Endometrium (tissue), 2 donors: ENCODE measurements at regions not wholly inside any gene's neighbourhood (a gene's known extent, or its start where the extent isn't known, plus 50 kb on each side); places are given as distances from the start of the nearest gene placed in this dataset.
A peak's percentile ranks its signal among the peaks of the same experiment; 100 is the strongest.

ENCODE experiments used
- FAIRE-seq: peaks from 2 replicates; lab custom pipeline; 2012; peaks lifted over from hg19 to GRCh38; lab: Jason Lieb, UNC
- donor health status: control.
- donor health status: control.

DNA sequence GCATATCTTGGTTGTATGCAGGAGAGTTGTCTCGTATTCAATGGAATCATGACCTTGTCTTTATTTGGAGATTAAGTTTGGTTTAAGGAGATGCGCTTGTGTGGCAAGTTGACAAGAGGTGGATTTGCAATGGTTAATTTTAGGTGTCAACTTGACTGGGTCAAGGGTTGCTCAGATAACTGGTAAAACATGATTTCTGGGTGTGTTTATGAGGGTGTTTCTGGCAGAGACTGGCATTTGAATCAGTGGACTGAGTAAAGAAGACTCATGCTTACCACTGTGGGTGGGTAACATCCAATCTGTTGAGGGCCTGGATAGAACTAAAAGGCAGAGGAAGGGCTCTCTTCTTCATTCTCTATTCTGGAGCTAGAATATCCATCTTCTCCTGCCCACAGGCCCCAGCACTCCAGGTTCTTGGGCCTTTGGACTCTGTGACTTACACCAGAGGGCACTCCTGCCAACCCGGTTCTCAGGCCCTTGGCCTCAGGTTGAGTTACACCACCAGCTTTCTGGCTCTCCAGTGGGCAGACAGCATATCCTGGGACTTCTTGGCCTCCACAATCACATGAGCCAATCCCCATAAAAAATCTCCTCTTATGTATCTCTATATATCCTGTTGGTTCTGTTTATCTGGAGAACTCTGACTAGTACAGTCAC is 141.5 kb upstream of the ARID2 start:
- FAIRE-seq: no peak

DNA sequence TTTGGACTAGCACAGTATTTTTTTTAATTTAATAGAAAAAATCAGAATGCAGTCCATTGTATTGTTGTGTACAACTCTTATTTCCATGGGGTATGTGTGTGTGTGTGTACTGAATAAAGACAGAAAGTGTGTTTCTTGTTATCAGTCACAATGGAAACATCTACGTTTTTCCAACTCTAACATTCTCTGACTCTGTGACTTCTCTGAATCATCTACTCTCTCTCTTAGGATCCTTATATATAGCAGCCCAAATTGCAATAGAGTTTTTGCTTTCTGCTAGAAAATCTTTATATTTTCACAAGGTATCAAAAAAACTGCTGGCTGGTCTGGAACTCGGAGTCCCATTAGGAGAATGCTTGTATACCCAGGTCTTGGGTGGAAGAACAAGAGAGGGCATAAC is 138.9 kb upstream of the ARID2 start:
- no peak for FAIRE-seq

GRCh38 chr12:45591635-45592034 is 137.9 kb upstream of the ARID2 start:
- FAIRE-seq: no peak

DNA sequence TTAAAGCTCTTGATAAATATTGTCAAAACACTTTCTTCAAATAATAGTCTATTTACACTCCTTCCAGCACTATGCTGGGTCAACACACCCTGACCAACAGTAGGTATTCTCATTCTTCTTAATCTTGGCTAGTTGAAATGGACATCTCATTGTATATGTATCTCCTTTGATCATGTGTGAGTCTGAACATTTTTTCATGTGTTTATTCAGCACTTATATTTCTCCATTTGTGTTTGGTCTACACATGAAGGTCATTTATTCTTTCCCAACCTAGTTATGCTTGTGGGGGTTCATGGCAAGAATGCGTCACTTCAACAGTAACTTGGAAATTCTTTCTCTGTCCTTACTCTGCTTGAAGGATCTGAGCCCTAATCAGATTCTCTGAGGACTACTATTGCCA is 133.1 kb upstream of the ARID2 start:
- peak; percentile 81 for FAIRE-seq

DNA sequence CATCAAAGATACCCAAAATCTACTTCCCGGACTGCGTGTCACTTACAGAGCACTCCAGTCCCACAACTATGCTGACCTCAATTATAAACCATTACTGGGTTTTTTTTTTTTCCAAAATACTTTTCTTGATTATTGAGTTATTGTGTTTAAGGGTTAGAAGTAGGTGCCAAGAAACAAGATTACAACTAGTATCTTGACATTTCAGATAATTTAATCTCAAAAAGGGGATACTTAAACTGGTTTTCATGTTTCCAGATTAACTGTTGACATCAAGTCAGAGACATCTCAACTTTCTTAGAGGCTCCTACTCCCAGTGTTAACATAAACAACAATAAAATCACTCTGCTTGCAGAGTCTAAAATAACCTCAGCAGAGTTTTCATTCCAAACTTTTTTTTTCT is 131.2 kb upstream of the ARID2 start:
- peak; percentile 43 for FAIRE-seq

DNA sequence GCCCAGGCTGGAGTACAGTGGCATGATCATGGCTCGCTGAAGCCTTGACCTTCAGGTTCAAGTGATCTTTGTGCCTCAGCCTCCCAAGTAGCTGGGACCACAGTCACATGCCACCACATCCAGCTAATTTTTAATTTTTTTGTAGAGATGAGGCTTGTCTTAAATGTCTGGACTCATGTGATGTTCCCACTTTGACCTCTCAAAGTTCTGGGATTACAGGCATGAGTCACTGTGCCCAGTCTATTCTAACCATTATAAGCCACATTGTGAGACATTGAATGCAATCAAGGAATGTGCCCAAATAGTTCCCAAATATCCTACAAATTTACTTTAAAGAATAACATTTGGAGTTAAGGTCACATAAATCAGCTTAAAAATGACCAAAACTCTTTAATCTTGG is 130.7 kb upstream of the ARID2 start:
- FAIRE-seq: no peak

DNA sequence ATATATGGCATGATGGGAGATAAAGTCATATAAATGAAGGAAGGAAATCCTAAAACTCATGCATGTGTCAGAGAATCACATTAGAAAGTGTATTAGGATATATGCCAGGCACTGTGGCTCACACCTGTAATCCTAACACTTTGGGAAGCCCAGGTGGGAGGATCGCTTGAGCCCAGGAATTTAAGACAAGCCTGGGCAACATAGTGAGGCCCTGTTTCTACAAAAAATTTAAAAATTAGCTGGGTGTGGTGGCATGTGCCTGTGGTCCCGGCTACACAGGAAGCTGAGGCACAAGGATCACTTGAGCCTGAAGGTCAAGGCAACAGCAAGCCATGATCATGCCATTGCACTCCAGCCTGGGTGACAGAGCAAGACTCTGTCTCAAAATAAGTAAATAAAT is 130.3 kb upstream of the ARID2 start:
- FAIRE-seq: no peak

DNA sequence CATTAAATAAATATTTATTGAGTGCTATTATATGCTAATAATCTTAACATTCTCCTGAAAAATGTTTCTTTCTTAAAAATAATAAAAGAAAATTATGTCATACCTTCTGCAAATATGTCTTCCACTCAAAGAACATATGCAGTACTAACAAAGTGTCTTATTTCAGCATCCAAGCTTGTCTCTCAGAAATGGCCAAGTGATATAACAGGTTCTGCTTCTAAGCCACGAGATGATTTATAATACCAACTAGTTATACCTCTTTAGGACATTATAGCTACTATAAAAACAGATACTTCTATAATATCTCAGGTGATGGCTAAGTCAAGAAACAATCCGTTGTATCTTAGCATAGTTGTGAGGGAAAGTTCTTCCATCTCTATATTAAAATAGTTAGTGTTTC is 128.1 kb upstream of the ARID2 start:
- no peak for FAIRE-seq

GRCh38 chr12:45601888-45602287 is 127.6 kb upstream of the ARID2 start:
- no peak for FAIRE-seq

GRCh38 chr12:45605624-45606023 is 123.9 kb upstream of the ARID2 start:
- FAIRE-seq: no peak

GRCh38 chr12:45611061-45611460 is 118.4 kb upstream of the ARID2 start:
- FAIRE-seq: no peak

GRCh38 chr12:45611495-45611894 is 118.0 kb upstream of the ARID2 start:
- no peak for FAIRE-seq

DNA sequence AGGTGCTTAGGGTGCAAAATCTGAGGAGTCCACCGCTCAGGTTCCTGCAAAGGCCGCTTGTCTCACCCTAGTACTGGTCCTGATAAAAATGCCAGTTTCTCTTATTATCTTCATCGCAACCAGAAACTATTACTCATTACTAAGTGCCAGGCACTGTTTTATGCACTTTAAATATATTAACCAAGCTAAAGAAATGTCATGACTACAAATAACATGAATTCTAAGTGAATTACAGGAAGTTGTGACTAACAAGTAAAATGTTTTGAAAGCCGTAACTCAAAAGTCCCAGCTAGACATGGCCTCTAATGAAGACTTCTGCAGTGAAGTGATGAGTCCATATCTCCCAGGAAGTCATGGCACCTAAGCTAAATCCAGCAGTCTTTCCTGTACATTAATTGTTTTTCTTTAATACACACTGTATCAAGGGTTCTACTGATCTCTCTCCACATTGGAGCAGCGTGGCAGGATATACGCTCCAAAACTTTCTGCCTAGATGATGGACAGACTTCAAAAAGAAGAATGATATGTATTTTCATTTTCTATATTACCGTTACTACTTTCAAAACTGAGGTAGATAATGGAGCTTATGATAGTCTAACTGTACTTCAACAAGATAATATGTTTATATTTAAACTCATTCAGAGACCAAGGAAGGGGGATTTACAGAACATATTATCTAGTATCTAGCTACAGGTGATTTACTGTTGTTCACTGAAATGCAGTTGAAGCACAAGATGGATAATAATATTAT is 117.3 kb upstream of the ARID2 start:
- no peak for FAIRE-seq

DNA sequence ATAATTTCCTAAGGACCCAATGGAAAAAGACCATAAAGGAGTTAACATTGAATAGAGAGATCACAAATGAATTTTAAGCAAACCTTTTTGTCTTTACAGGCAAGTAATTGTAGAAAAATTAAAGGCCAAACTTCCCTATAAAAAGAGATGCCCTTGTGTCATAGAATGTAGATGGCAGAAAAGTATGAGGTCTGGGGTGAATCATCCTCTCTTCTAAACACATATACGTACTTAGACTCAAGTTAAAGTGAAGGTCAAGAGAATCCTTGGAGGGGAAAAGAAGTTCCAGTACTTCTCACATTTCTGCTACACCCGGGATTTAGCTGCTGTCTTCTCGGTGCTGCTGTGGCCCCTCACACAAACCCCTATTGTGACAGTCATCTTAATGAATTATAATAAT is 116.2 kb upstream of the ARID2 start:
- FAIRE-seq: no peak

GRCh38 chr12:45613855-45614254 is 115.7 kb upstream of the ARID2 start:
- FAIRE-seq: no peak

DNA sequence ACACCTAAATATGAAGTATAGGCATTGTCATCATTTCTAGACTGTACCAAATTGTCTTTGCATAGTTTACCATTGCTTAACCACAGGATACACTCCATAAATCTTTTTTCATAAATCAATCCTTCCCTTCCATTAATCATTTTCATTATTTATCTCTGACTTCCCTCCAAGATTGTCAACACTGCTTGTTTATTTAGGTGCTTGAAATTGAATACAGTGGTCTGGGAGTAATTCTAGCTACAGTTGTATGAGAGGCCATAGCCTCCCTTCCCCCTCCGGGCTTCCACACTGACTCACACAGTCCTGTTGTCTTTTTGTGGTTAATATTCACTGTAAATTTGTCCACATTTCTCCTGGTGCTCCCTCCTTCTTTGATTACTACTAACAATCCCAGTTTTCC is 114.2 kb upstream of the ARID2 start:
- no peak for FAIRE-seq

GRCh38 chr12:45619736-45620135 is 109.8 kb upstream of the ARID2 start:
- FAIRE-seq: no peak

GRCh38 chr12:45621703-45622102 is 107.8 kb upstream of the ARID2 start:
- no peak for FAIRE-seq

DNA sequence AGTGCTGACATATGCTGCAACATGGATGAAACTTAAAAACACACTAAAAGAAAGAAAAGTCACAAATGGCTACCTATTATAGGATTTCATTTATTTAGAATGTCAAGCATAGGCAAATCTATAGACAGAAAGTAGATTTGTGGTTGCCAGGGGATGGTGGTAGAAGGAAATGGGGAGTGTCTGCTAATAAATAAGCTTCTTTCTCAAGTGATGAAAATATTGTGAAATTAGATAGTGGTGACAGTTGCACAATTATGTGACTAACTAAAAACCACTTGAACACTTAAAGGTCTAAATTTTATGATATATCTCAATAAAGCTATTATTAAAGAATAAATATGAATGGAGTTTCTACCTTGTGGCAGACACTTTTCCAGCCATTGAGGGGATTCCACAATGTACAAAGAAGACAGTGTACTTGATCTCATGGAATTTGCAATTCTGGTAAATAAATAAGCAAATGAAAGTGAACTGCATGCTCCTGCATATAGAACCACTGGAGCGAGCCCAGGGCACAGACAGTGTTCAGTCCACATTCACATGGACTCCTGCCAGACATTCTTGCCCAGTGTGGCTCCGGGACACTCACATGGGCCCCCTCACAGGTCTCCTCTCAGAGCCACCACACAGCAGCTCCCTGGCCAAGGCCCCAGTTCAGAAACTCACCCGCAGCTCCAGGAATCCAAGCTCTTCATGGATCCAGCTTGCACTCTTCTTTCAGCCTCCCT is 107.1 kb upstream of the ARID2 start:
- FAIRE-seq: no peak

- FAIRE-seq: no peak
Measured at GRCh38 chr12:45623221-45623620, 106.3 kb upstream of the ARID2 start.

DNA sequence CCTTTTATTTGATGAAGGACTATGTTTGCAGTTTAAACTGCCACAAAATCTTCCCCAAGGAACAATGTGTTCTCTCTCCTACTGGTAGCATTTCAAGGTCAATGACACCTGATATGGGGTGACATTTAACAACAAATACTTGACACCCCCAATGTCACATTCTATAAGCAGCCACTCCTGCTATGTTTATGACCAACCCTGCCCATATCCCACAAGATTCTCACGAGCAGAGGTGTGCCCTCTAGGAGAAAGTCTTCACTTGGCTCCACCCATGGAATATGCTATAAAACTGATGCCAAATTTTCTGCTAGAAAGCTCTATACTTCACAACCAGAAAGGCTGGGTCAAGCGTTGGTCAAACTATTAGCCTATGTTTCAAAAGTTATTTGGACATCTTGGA is 105.6 kb upstream of the ARID2 start:
- FAIRE-seq: no peak

- no peak for FAIRE-seq
Measured at GRCh38 chr12:45626965-45627364, 102.5 kb upstream of the ARID2 start.

- no peak for FAIRE-seq
Measured at GRCh38 chr12:45627407-45628069, 102.0 kb upstream of the ARID2 start.
